B cell (primary cell): ENCODE measurements at regions not wholly inside any gene's neighbourhood (a gene's known extent, or its start where the extent isn't known, plus 50 kb on each side); places are given as distances from the start of the nearest gene placed in this dataset.

Experiments used
- EZH2 ChIP-seq: IDR thresholded peaks from 2 replicates; pipeline ENCODE4 v1.6.1; 2012; ENCODE audit warnings: borderline replicate concordance, low read depth, mild to moderate bottlenecking, moderate library complexity, low read length; ENCODE audit not compliant: insufficient read depth, poor library complexity, severe bottlenecking
- TF ChIP-seq, protein P1 (sequence below): fragments of 200-600 bp; IDR thresholded peaks from one replicate; pipeline ENCODE4 v1.8.0; 2022; ENCODE audit warnings: antibody characterized with exemption, mild to moderate bottlenecking

- no peak for TF ChIP-seq EZH2
- TF ChIP-seq, protein P1, sequence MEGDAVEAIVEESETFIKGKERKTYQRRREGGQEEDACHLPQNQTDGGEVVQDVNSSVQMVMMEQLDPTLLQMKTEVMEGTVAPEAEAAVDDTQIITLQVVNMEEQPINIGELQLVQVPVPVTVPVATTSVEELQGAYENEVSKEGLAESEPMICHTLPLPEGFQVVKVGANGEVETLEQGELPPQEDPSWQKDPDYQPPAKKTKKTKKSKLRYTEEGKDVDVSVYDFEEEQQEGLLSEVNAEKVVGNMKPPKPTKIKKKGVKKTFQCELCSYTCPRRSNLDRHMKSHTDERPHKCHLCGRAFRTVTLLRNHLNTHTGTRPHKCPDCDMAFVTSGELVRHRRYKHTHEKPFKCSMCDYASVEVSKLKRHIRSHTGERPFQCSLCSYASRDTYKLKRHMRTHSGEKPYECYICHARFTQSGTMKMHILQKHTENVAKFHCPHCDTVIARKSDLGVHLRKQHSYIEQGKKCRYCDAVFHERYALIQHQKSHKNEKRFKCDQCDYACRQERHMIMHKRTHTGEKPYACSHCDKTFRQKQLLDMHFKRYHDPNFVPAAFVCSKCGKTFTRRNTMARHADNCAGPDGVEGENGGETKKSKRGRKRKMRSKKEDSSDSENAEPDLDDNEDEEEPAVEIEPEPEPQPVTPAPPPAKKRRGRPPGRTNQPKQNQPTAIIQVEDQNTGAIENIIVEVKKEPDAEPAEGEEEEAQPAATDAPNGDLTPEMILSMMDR, result no peak
These were observed 119.0 kb upstream of the CLDN10 start for GRCh38 chr13:95433537-95433936.
